Suprapubic skin (tissue), 4 donors: ENCODE measurements at regions not wholly inside any gene's neighbourhood (a gene's known extent, or its start where the extent isn't known, plus 50 kb on each side); places are given as distances from the start of the nearest gene placed in this dataset.

Source experiments
- CTCF ChIP-seq, 2 donors: fragments of 200-600 bp in 1 of 2; fragments of 450-650 bp in 1 of 2; sonication (generic) in 1 of 2; IDR thresholded peaks; one replicate each; pipeline ENCODE4 v1.5.1; 2016 to 2019; ENCODE audit warnings: antibody characterized with exemption in 2 of 2, mild to moderate bottlenecking in 1 of 2, moderate library complexity in 1 of 2
- EP300 ChIP-seq: sonication (generic); formaldehyde crosslinking; IDR thresholded peaks from one replicate; pipeline ENCODE4 v1.6.1; 2017; ENCODE audit warnings: antibody characterized with exemption
- POLR2A ChIP-seq, 2 donors: fragments of 450-650 bp; IDR thresholded peaks; one replicate each; pipeline ENCODE4 v1.6.1; 2017; ENCODE audit warnings: antibody characterized with exemption in 2 of 2, mild to moderate bottlenecking in 2 of 2, moderate library complexity in 2 of 2
- POLR2AphosphoS5 ChIP-seq, 3 donors: sonication (generic); formaldehyde crosslinking; IDR thresholded peaks; one replicate each; pipeline ENCODE4 v1.6.1; 2017; ENCODE audit warnings: antibody characterized with exemption in 3 of 3

DNA sequence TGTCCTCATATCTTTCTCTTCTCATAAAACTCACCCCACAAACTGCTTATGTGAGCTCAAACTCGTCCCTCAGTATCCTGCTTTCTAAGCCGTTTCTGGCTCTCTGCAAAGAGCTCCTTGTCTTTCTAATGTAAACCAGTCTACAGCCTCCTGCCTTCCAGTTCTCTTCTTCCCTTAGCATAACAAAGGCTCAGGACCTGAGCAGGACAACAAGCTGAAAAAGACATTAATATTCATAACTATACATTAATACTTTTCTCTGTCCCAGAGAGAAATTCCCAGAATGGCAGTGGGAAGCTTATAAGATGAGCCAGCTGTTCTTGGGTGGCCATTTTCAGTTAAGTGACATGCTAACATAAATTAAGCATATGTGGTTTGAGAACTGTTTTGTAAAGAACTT lies 207.0 kb upstream of the TCF21 start:
- TF ChIP-seq CTCF (IDR thresholded peaks at IDR 0.05) (no peak), POLR2A (IDR thresholded peaks at IDR 0.05) (no peak), POLR2AphosphoS5 (IDR thresholded peaks at IDR 0.05) (no peak), EP300 (no peak)
